ENCODE measurements at regions not wholly inside any gene's neighbourhood (a gene's known extent, or its start where the extent isn't known, plus 50 kb on each side); places are given as distances from the start of the nearest gene placed in this dataset.

GRCh38 chr19:31601855-31602254 lies 252.6 kb upstream of the TSHZ3 start:
- H3K4me2 ChIP-seq, result no peak overlapping the region
- H3K4me3 ChIP-seq, result no peak overlapping the region
- ATAC-seq, result no peak
- DNase-seq (ENCODE audit: low read depth in 1 of 2, low spot score in 1 of 2), result no peak
- 19% methylated on average over 9 of the region's 9 CpGs for WGBS (ENCODE audit: missing lambda C conversion rate)
- ChIA-PET POLR2A (no interaction called here), CTCF (no interaction called here)
- no peaks in the 10 kb centered on the region for H3K4me1 ChIP-seq
- no peak for TF ChIP-seq RFX5 (IDR thresholded peaks at IDR 0.05)
- TF ChIP-seq HOXB5 (CRISPR knock-in tag; IDR thresholded peaks at IDR 0.05), result no peak
- TF ChIP-seq NFE2L2 (conservative IDR thresholded peaks at IDR 0.05; ENCODE audit: low read length), result no peak
- TF ChIP-seq RCOR1 (IDR thresholded peaks at IDR 0.05; ENCODE audit: low read depth, low read length), result no peak
- TF ChIP-seq ZC3H11A (IDR thresholded peaks at IDR 0.05), result no peak
- TF ChIP-seq NR3C1 (IDR thresholded peaks at IDR 0.05), result no peak
- no peak for TF ChIP-seq PBX3 (IDR thresholded peaks at IDR 0.05)
- TF ChIP-seq, protein P1, sequence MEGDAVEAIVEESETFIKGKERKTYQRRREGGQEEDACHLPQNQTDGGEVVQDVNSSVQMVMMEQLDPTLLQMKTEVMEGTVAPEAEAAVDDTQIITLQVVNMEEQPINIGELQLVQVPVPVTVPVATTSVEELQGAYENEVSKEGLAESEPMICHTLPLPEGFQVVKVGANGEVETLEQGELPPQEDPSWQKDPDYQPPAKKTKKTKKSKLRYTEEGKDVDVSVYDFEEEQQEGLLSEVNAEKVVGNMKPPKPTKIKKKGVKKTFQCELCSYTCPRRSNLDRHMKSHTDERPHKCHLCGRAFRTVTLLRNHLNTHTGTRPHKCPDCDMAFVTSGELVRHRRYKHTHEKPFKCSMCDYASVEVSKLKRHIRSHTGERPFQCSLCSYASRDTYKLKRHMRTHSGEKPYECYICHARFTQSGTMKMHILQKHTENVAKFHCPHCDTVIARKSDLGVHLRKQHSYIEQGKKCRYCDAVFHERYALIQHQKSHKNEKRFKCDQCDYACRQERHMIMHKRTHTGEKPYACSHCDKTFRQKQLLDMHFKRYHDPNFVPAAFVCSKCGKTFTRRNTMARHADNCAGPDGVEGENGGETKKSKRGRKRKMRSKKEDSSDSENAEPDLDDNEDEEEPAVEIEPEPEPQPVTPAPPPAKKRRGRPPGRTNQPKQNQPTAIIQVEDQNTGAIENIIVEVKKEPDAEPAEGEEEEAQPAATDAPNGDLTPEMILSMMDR (IDR thresholded peaks at IDR 0.05), result no peak
- TF ChIP-seq MAX (IDR thresholded peaks at IDR 0.05), result no peak
- no peak for TF ChIP-seq HMGXB4 (CRISPR knock-in tag; IDR thresholded peaks at IDR 0.05; ENCODE audit: borderline replicate concordance)
- no peak for TF ChIP-seq CBX2 (IDR thresholded peaks at IDR 0.05; ENCODE audit: borderline replicate concordance, low read depth)
- TF ChIP-seq POLR2A (IDR thresholded peaks at IDR 0.05; ENCODE audit: low read length), result no peak
- no peak for TF ChIP-seq CEBPB (IDR thresholded peaks at IDR 0.05)
- TF ChIP-seq USF2 (IDR thresholded peaks at IDR 0.05), result no peak
- no peak for TF ChIP-seq HOXA7 (CRISPR knock-in tag; IDR thresholded peaks at IDR 0.05)
- no peak for TF ChIP-seq MAFK (IDR thresholded peaks at IDR 0.05; ENCODE audit: partially characterized antibody)
- no peak for TF ChIP-seq RARB (CRISPR knock-in tag; IDR thresholded peaks at IDR 0.05)
- no peaks in the 10 kb centered on the region; the same call in 2 of the 3 replicates for H3K9me3 ChIP-seq
- no peak for FAIRE-seq
- no peak overlapping the region for H3K27ac ChIP-seq

- WGBS (ENCODE audit: missing lambda C conversion rate), result 11% methylated on average over 4 of the region's 4 CpGs
- DNase-seq (ENCODE audit: low read depth in 1 of 2, low spot score in 1 of 2) (no peak), FAIRE-seq (no peak), ATAC-seq (no peak)
- no peak overlapping the region for H3K4me3 ChIP-seq
- no peak overlapping the region for H3K27ac ChIP-seq
- POLR2A ChIA-PET, result no interaction called here
- no peaks in the 10 kb centered on the region for H3K4me1 ChIP-seq
- CTCF ChIA-PET, result no interaction called here
- no peak overlapping the region for H3K4me2 ChIP-seq
- H3K9me3 ChIP-seq, result no peaks in the 10 kb centered on the region; the same call in 2 of the 3 replicates
- TF ChIP-seq MYC (IDR thresholded peaks at IDR 0.05; ENCODE audit: borderline replicate concordance, low read length) (no peak), SMC3 (IDR thresholded peaks at IDR 0.05) (no peak), FOXS1 (CRISPR knock-in tag; IDR thresholded peaks at IDR 0.05) (no peak), SREBF2 (IDR thresholded peaks at IDR 0.05) (no peak), FOSB (CRISPR knock-in tag; IDR thresholded peaks at IDR 0.05) (no peak), MAX (IDR thresholded peaks at IDR 0.05) (no peak), HOXB5 (CRISPR knock-in tag; IDR thresholded peaks at IDR 0.05) (no peak), RARB (CRISPR knock-in tag; IDR thresholded peaks at IDR 0.05) (no peak), CBX8 (IDR thresholded peaks at IDR 0.05) (no peak), POLR2A (IDR thresholded peaks at IDR 0.05; ENCODE audit: low read length) (no peak), RFX5 (IDR thresholded peaks at IDR 0.05) (no peak), REST (IDR thresholded peaks at IDR 0.05) (no peak), CEBPB (IDR thresholded peaks at IDR 0.05) (no peak), NR3C1 (IDR thresholded peaks at IDR 0.05) (no peak), POLR2AphosphoS2 (conservative IDR thresholded peaks at IDR 0.05; ENCODE audit: low read length) (no peak)
- TF ChIP-seq, protein P1 (IDR thresholded peaks at IDR 0.05), result no peak
- TF ChIP-seq, protein P2, sequence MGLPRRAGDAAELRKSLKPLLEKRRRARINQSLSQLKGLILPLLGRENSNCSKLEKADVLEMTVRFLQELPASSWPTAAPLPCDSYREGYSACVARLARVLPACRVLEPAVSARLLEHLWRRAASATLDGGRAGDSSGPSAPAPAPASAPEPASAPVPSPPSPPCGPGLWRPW (IDR thresholded peaks at IDR 0.05), result no peak
Measured at GRCh38 chr19:31602548-31602947, 253.3 kb upstream of the TSHZ3 start.

Measured in A549 (cell line).